ENCODE measurements at regions not wholly inside any gene's neighbourhood (a gene's known extent, or its start where the extent isn't known, plus 50 kb on each side); places are given as distances from the start of the nearest gene placed in this dataset.
A peak's percentile ranks its signal among the peaks of the same experiment; 100 is the strongest.
"Not testable (repeated sequence)": the region's sequence is repeated elsewhere in the genome, so short reads cannot be mapped to it uniquely, and the experiment has no call there.

DNA sequence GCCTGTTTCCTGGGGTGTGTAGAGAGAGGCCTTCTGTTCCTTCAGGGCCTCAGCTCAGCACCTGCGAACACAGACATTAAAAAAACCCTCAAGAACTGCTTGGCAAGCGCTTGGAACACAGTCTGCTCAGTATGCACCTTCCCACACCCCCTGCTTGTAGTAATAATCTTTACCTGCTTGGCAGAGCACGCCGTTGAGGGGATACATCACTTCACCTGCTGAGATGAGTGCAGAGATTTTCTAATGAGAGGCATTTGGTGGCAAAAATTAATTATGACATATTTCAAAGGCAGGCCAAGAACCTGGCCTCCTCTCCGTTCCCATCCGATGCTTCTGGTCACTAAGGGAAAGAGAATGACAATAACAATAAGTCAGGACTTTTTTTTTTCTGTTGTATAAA lies 93.4 kb upstream of the DPP6 start:
- not testable (repeated sequence) for DNase-seq

DNA sequence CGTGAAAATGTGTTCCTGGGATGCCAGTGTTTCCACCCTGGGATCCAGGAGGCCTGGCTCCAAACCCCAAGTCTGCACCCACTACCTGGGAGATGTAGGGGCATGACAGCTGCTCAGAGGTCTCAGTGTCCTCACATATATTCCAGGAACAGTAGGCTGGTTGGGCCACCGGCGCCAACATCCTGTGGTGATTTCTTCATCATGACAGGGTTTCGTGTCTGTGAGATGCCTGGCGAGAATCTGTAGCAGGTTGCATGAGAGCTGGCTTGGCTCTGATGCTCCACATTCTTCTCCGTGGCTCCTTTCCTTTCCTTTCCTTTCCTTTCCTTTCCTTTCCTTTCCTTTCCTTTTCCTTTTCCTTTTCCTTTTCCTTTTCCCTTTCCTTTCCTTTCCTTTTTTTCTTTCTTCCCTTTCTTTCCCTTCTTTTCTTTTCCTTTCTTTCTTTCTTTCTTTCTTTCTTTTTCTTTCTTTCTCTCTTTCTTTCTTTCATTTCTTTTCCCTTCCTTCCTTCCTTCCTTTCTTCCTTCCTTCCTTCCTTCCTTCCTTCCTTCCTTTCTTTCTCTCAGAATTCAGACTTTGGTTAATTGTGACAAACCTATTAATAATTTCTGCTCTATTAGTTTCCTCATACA lies 87.6 kb upstream of the DPP6 start:
- not testable (repeated sequence) for DNase-seq

DNA sequence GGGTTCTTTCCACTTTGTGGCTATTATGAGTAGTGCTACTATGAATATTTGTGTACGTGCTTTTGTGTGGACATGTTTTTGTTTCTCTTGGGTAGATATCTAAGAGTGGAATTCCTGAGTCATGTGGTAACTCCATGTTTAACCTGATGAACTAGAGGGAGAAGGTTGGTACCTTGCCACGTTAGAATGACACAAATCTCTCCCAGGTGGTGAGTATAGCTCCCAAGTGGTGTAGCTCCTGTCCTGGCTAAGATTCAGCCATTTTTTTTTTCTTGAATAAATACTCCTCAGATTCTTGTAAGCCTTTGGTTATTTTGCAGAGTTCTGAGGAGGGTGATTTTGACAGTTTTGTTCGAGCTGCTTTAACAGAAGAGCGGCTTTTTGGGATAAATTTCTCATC lies 83.2 kb upstream of the DPP6 start:
- not testable (repeated sequence) for DNase-seq

DNA sequence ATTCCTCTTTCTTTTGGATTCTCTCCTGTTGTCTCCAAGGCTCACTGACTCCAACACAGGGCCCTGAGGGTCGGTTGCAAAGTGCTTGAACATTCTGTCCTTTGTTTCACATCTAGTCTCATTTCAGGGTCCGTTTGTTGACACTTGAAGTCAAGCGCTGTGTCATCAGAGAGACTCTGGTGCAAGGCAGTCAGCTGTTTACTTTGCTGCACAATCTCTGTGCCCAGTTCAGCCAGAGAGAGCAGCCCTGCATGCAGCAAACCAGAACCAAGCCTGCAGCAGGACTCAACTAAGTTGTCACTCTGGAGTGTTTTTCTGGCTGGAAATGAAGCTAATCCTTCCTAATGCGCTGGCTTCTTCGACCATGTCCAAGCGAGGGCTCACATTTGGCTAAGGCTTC lies 77.6 kb upstream of the DPP6 start:
- not testable (repeated sequence) for DNase-seq

DNA sequence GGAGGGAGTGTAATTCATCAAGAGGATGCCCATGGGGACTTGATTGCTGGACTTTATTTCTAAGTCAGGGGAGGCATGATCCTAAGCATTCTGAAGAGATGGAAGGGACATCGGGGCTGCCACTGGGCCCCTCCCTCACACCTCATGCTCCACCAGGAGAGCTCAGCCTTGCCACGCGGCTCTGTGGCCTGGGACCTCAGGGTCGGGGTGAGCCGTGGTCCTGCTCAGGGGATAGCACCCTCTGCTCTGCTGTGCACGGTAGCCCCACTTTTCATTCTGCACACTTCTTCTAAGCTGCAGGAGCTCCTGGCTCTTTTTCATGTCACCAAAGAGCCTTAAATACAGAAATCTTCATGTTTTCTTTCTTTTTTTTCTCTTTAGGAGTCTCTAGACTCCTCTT lies 75.5 kb upstream of the DPP6 start:
- DNase-seq: not testable (repeated sequence)

DNA sequence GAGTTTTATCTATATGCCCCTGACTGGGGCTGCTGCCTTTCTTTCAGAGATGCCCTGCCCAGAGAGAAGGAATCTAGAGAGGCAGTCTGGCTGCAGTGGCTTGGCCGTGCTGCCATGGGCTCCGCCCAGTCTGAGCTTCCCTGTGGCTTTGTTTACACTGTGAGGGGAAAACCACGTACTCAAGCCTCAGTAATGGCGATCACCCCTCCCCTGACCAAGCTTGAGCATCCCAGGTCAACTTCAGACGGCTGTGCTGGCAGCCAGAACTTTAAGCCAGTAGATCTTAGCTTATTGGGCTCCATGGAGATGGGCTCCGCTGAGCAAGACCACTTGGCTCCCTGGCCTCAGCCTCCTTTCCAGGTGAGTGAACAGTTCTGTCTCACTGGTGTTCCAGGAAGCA lies 69.0 kb upstream of the DPP6 start:
- not testable (repeated sequence) for DNase-seq

DNA sequence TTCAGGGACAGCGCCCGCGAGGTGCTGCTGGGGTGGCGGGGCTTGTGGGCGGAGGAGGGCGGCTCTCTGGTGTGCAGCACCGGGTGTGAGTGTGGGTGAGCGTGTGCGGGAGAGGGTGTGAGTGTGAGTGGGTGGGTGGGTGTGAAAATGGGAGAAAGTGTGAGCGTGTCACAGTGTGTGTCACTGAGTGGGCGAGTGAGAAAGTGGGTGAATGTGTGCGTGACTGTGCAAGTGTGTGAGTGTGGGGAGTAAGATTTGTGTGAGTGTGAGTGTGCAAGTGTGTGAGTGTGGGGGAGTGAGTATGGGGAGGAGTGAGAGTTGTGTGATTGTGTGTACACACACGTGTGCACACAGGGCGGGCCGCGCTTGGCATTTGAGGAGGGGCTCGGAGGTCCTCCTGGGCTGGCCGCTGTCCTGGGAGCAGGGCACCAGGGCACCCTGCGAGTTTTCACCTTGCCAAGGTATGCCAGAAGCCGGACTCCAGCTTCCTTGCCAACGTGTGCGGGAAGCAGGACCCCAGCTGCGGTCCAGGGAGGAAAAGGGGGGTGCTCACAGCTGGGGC lies 63.1 kb upstream of the DPP6 start:
- not testable (repeated sequence) for DNase-seq

DNA sequence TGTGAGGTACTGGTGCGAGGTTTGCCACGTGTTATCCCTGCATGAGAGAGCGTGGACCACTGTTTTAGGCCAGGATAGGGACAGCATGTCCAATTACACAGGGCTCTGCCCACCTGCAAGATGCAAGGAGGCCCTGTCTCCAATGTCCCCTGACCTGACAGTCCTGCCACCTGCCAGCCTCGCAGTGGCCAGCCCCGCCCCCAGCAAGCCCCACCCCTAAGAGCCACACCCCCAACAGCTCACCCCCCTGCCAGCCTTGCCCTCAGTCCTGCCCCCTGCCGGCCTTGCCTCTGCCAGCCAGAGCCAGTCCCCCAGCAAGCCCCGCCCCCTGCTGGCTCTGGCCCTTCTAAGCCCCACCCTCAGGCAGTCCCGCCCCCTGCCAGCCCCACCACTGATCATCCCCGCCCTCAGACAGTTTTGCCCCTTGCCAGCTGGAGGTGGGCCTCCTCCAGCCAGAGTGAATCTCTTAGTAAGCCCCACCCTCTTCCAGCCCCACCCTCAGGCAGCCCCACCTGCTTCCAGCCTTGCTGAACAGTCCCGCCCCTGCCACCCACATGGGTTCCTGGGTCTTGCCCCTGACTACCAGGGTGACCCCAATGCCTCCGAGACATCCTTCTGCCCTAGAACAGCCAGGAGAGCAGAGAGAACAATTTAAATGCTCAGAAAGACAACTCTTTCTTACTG lies 62.3 kb upstream of the DPP6 start:
- DNase-seq: not testable (repeated sequence)

DNA sequence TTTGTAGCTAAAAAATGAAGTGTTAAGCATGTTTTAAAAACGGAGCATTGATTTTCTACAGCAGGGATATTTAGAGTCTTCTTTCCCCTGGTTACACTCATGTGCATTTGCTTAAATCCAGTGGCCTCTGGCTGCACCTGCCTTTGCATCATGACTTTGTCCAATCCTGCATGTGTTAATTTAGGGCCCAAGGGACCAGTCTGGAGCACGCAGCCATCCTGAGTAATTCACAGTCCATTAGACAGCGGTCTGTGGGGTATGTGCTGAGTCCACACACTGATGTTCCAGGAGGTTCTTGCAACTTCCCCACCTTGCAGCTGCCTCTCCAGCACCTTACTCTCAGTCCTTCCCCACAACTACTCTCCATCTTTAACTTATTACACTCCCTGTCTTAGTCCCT lies 60.7 kb upstream of the DPP6 start:
- DNase-seq: peak; percentile 46

DNA sequence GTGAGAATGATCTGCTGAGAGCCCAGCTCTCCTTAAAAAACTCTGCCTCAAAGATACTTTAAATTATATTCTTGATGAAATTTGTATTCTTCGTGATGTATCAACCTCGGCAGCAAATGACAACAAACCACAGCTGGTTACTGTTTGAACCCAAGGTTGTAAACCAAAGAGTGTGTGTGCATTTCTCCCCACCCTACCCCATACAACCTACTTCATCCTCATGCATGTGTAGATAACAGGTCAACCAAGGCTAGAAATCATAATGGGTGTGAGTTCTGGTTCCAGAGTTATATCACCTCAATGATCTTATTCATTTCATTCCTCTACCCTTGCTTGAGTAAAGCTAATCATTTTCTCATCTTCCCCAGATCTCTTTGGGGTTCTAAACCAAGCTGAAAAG lies 58.8 kb upstream of the DPP6 start:
- not testable (repeated sequence) for DNase-seq

DNA sequence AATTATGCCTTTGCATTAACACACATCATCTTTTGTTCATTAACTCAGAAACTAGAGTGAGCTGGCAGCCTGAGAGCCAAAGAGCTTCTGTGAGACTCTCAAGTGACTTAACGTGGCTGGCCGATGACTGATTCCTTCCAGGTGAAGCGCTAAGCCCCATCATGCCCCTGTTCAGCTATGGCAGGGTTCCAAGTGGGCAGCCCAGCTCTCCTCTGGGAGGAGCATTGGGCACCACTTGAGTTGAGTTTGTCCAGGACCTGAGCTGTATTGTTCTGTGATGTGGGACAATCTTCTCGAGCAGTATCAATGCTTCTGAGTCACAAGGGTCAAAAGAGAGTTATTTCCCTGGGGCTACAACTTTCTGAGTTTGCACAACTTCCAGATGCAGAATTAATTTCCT lies 53.3 kb upstream of the DPP6 start:
- DNase-seq: not testable (repeated sequence)
